CD4-positive, alpha-beta T cell treated with Interleukin-4 for 4 hours (primary cell): ENCODE measurements at regions not wholly inside any gene's neighbourhood (a gene's known extent, or its start where the extent isn't known, plus 50 kb on each side); places are given as distances from the start of the nearest gene placed in this dataset.
"Not testable (repeated sequence)": the region's sequence is repeated elsewhere in the genome, so short reads cannot be mapped to it uniquely, and the experiment has no call there.

Source experiments
- DNase-seq: peaks from one replicate; pipeline ENCODE4 v3.0.0-alpha.2; 2020

- no peak for DNase-seq
Observed at GRCh38 chr18:47669815-47670214, 260.6 kb downstream of the SMAD2 start.

DNA sequence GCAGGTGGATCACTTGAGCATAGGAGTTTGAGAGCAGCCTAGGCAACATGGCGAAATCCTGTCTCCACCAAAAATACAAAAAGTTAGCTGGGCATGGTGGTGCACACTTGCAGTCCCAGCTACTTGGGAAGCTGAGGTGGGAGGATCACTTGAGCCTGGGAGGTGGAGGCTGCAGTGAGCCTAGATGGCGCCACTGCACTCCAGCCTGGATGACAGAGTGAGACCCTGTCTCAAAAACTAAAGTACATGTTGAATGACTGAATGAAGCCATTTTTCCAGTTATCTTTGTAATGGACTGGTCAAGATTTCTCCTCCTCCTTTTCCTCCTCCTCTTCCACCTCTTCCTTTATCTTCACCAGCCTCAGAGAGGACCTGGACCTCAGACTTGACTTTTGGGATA, 272.0 kb downstream of the SMAD2 start:
- DNase-seq: no peak

DNA sequence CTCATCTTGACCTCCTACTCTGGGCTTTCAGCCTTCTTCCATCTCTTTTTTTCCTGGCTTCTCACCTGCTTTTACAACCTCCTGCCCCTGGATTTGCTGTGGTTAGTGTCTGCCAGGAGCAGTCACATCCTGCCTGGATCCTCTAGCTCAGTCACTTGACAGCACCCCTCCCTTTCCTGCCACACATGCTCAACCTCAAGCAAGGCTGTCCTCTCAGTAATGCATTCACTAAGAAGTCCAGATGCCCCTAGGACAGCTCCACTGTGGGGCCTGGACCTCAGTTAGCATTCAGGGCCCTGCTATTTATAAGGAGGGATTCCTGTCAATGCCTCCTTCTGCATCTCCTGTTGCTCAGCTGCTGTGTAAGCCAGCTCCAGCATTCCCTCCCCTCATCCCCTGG, 275.5 kb downstream of the SMAD2 start:
- DNase-seq: no peak

GRCh38 chr18:47644896-47645295, 285.6 kb downstream of the SMAD2 start:
- no peak for DNase-seq

- not testable (repeated sequence) for DNase-seq
Observed at GRCh38 chr18:47637551-47637950, 292.9 kb downstream of the SMAD2 start.

GRCh38 chr18:47635416-47635815, 295.0 kb downstream of the SMAD2 start:
- no peak for DNase-seq

GRCh38 chr18:47632970-47633635, 297.4 kb downstream of the SMAD2 start:
- DNase-seq: no peak

GRCh38 chr18:47628893-47629292, 301.6 kb downstream of the SMAD2 start:
- no peak for DNase-seq

DNA sequence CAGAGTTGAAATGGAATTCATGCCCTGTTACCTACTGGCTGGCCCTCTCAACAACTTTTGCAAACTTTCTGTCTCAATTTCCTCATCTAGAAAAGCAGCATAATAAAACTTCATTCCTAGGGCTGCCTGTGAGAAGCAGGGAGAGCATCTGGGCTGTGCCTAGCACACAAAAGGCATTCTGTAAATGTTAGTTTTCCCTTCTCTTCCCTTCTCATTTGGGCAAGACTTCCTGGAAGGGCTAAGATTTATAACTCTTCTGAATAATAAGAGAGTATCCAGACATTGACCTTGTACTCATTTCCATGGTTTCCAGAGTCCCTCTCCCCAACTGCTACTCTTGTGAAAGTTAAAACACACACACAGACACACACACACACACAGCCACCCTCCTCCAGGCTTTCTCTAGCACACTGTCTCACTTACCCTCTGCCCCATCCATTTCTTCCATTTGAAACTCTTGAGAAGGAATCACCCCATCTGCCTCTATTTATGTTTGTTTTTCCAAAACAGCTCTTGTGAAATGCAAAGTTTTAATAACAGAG, 302.1 kb downstream of the SMAD2 start:
- DNase-seq: no peak

DNA sequence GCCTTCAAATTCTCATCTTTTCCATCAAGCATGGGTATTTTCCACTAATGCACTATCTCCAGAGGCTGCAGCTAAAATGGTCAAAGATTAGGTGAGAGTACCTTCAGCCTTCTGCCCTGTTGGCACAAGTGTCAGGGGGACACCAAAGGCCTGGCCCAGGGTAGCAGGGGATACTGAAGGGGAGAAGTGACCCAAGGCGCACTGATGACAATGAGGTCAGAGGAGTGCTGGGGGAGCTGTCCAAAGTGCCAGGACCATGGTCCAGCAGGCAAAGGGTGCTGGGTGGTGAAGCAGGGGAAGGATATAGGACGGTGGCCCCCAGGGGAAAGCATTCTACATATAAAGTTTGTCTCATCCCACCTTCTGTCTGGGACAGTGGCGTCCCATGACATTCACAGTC, 303.4 kb downstream of the SMAD2 start:
- no peak for DNase-seq

DNA sequence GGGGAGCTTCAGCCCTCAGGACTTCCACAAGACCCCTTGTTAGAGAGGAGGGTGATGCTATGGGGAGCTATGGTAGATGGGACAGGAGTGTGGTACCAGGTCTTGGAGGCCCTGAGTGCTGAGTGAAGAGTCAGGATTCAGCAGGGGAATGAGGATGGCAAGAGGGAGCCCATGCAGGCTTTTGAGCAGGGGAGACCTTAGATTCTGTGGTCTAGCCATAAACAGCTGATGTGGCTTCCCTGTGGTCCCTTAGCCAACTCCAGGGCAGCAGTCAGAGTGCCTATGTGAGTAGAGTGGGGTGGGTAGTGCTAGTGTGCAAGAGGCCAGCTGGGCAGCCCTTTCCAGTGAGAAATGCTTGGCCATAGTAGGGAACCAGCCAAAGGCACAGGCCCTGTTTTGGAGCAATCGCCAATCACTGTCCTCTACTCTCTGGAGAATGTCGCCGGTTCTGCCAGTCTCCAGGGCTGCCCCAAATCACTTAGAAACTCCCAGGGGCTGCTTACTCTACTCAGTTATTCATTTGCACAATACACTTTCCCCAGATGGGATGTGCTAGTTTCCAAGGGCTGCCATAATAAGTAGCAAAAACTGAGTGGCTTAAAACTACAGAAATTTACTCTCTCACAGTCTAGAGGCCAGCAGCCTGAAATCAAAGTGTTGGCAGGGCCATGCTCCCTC, 310.5 kb downstream of the SMAD2 start:
- no peak for DNase-seq

DNA sequence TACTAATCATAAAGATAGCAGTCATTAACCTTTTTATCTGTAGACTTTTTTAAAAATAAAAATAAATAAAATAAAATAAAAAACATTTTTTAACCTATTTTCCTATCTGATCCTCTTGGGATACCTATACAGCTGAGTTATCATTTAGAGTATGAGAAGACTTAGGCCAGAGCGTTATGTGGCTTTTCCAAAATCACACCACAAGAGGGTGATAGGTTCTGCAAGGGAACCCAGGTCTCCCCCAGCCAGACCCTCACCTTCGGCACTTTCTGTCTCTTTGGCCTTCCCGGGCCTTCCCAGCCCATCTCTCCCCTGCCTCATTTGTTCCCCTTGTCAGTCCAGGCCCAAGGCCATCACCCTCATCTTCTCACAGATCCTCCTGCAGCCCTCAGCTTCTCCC, 311.7 kb downstream of the SMAD2 start:
- no peak for DNase-seq

GRCh38 chr18:47615043-47615442, 315.4 kb downstream of the SMAD2 start:
- no peak for DNase-seq

GRCh38 chr18:47613929-47614328, 316.5 kb downstream of the SMAD2 start:
- no peak for DNase-seq

- no peak for DNase-seq
Observed at GRCh38 chr18:47611649-47612048, 318.8 kb downstream of the SMAD2 start.

- no peak for DNase-seq
Observed at GRCh38 chr18:47606526-47606925, 323.9 kb downstream of the SMAD2 start.

- no peak for DNase-seq
Observed at GRCh38 chr18:47605093-47605492, 325.4 kb downstream of the SMAD2 start.

GRCh38 chr18:47604021-47604420, 326.4 kb downstream of the SMAD2 start:
- DNase-seq: no peak

GRCh38 chr18:47603158-47603557, 327.3 kb downstream of the SMAD2 start:
- DNase-seq: no peak

DNA sequence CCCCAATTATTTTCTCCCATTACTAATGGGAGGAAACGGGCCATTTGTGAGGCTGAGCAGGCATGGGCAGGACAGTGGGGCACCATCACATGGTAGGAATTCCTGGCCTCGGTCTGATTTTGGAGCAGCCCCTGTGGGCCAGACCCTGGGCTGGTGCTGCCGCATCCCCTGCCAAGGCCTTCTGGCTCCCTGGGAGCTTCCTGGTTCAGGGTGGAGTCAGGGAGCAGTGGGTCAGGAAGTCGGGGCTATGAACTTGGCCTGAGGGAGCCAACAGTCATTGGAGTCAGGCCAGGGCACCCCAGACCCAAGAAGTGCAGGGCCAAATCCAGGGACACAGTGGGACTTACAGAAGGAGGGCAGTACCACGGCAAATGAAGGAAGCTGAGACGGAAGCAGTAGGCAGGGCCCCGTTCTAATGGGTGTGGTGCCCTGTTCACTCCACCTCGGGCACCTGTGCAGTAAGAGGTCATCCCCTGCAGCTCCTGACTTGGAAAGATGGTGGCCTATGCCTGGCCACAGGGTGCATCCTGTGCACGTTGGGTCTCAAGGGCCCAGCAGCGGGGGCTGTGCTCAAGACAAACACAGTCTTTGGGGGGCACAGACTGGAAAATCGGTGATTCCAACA, 328.1 kb downstream of the SMAD2 start:
- DNase-seq: no peak

GRCh38 chr18:47601581-47602272, 328.7 kb downstream of the SMAD2 start:
- no peak for DNase-seq

GRCh38 chr18:47595831-47596501, 334.5 kb downstream of the SMAD2 start:
- no peak for DNase-seq

DNA sequence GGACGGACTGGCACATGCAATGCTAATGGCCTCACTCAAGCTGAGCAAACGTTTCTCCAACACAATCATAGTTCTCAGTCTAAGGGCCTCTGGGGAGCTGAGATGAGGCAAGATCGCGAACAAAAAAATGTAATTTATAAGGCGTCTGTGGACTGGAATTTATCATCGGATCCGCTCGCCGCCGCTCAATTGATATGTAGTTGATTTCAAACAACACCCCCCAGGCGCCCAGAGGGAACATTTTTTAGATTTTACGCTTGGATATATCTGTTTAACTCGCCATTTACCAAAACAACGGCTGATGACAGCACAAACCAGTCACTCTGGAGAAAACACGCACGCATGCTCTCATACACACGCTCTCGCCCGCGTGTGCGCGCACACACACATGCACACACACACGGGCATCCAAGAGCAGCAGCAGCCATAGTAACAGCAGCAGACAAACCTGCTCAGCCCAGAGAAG, 335.8 kb downstream of the SMAD2 start:
- DNase-seq: no peak
